ENCODE measurements at regions not wholly inside any gene's neighbourhood (a gene's known extent, or its start where the extent isn't known, plus 50 kb on each side); places are given as distances from the start of the nearest gene placed in this dataset.
"Not testable (repeated sequence)": the region's sequence is repeated elsewhere in the genome, so short reads cannot be mapped to it uniquely, and the experiment has no call there.

DNA sequence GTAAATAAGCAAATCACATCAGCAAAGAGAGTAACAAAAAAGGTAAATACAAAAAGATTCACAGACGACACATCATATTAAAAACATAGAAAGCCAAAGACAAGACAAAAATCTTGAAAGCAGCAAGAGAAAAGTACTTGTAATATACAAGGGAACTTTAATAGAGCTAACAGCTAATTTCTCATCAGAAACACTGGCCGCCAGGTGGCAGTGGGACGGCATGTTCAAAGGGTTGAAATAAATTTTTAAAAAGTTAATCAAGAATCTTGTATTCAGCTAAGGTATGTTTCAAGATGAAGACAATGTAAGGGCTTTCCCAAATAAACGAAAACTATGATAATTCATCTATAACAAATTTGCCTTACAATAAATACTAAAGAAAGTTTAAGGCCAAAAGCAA lies 358.1 kb downstream of the LRRIQ3 start:
- peak; percentile 19 for DNase-seq

GRCh38 chr1:73832276-73833181 lies 365.4 kb downstream of the LRRIQ3 start:
- no peak for DNase-seq

DNA sequence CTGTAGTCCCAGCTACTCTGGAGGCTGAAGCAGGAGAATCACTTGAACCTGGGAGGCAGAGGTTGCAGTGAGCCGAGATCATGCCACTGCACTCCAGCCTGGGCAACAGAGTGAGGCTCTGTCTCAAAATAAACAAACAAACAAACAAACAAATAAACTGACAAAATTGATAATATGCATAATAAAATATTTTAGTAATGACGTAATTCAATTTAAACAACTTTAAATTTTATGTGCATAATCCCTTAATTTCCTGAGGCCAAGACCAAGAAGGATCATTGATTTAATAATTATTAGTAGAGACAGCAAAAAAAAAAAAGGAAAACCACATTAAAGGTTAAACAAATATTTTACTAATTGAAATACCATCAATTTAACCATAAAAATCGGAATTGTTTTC lies 370.7 kb downstream of the LRRIQ3 start:
- DNase-seq, result not testable (repeated sequence)

DNA sequence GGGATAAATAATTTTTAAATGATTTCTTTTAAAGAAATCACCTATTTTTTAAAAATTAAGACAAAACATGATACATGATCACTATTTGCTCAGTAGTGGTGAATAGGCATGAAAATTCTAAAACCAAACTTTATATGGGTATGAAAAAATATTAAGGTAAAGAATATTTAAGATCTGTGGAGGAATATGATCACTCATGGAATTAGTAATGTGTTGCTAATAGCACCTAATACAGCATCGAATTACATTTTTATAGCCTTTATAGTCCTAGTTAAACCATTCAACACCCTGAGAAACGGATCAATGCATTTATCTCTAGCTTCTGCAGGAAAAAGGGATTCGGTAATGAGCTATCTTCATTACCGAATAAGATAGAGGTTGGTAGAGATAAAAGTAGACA lies 373.9 kb downstream of the LRRIQ3 start:
- no peak for DNase-seq

DNA sequence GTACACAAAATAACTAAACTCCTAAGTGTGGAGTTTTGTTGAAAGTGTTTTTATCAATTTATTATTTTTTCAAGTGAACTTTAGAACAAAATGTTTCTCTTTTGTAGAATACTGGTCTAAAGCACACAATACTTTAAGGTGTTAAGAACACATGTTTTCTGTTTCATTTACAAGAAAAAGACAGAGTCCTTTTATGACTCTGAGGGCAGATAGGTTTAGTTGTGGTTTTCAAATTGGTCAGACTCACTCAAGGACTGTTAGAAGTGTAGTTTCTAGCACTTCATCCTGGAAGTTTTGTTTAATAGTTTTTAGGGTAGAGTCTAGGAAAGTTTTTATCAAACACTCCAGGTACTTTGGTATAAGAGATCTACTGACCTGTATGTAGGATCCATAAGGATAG lies 376.5 kb downstream of the LRRIQ3 start:
- no peak for DNase-seq

- DNase-seq, result no peak
These were observed 377.1 kb downstream of the LRRIQ3 start for GRCh38 chr1:73820843-73821242.

DNA sequence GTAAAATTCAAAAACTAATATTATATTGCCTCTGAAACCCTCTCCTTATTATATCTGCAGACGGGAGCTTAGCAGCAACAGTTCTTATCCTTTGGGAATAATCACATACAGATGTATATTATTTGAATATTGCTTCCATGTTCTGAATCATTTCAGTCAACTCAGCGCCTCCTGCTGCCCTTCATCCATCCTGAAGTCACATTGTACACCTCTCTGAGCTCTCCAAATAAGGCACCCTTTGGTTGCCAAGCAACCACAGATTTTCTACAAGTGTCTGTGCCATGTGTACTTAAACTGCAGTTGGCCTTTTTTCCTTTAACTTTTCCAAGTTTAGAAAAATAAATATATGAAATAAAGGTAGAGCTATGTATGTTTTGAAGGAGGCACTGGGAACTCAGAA lies 384.3 kb downstream of the LRRIQ3 start:
- no peak for DNase-seq

GRCh38 chr1:73813236-73813635 lies 384.7 kb downstream of the LRRIQ3 start:
- no peak for DNase-seq

DNA sequence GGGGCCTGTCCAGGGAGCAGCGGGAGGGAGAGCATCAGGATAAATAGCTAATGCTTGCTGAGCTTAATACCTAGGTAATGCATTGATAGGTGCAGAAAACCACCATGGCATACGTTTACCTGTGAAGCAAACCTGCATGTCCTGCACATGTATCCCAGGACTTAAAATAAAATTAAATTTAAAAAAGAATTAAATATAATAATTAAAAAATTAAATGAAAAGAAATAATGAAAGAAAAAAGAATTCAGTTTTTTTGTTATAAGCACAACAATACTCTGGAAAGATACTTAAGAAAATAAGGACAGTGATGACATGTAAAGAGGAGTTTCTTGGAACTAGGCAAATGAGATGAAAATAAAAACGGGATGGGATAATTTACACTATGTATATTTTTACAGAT lies 386.2 kb downstream of the LRRIQ3 start:
- no peak for DNase-seq

DNA sequence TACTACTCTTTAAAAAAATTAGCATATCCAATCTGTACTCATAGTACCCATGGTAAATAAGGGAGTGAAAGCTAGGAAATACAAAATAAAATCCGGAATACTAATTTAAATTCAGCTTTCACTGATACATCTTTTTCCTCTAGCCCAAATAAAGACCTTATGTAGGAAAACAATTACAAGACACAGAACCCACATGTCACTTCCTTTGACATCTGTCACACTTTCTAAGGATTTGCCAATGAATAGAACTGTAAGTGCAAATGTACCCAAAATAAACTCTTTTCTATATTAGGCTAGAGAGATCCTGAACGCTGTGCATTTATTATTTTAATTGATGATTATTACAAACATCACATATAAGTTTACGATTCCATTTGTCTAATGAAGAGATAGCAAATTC lies 393.0 kb downstream of the LRRIQ3 start:
- no peak for DNase-seq

DNA sequence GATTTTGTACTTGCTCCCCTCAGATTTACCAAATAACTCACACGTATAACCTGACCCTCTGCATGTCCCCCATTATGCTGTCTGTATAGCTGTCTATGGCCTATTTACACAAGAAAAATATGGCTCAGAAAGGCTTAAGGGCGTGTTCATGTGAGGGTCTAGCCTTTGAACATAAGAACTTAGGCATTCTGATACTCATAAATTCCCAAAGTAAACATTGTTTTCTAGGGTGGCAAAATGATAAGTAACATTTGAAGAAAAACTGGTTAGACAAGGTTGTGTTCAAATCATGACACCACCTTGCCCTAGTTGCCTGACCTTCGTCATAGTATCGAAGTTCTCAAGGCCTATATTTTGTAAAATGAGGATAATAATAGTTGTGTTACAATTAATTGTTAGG lies 394.6 kb downstream of the LRRIQ3 start:
- no peak for DNase-seq

- DNase-seq, result no peak
These were observed 396.0 kb downstream of the LRRIQ3 start for GRCh38 chr1:73801912-73802429.

GRCh38 chr1:73800376-73800775 lies 397.6 kb downstream of the LRRIQ3 start:
- no peak for DNase-seq

GRCh38 chr1:73789965-73790364 lies 408.0 kb downstream of the LRRIQ3 start:
- no peak for DNase-seq

- DNase-seq, result no peak
These were observed 413.9 kb downstream of the LRRIQ3 start for GRCh38 chr1:73784026-73784425.

DNA sequence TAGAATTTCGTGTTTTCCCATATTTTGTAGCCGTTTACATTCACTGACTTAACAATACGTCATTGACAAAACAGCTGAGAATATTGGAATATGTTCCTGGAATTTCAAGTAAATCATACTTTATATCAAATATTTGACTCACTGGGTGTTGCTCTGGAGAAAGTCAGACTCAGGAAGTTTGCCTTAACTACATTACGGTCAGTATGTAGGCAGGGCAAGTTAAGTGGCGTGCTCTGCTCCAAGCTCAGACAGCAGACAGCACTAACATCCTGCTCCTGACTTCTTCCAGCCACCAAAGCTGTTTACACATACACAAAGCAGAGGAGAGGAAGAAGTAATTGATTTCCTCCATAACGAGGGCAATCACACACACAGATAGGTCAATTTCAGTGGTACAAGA lies 414.6 kb downstream of the LRRIQ3 start:
- DNase-seq, result no peak

DNA sequence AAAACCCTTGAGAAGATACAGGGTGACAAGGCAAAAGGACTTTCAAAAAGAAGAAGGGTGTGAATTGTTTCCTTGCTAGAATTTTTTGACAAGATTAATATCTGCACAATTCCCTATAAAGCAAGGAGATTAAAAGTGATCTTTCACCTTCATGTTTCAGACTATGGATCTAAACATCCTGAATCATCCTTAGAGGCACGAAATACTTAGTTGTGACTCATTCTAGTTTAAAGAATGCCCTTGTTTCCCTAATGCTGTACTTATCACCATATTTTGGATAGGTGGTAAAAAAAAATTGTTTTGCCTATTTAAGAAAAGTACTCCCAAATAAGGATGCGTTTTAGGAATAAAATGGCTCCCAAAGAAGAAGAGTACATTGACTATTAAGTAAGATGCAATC lies 415.1 kb downstream of the LRRIQ3 start:
- DNase-seq, result no peak

DNA sequence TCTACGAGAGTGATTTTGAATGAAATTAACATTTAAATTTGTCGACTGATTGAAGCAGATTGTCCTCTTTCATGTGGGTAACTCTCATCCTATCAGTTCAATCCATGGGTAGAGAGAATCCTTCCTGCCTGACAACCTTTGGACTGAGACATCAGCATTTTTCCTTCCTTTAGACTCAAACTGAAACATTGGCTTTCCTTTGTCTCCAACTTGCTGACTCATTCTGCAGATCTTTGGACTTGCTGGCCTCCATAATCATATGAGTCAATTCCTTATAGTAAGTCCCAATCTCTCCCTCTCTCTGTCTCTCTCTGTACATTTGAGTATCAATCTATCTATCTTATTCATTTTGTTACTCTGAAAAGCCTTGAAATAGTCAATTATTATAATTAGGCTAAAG lies 416.7 kb downstream of the LRRIQ3 start:
- no peak for DNase-seq

- no peak for DNase-seq
These were observed 419.5 kb downstream of the LRRIQ3 start for GRCh38 chr1:73778471-73778870.

- DNase-seq, result no peak
These were observed 422.1 kb downstream of the LRRIQ3 start for GRCh38 chr1:73775896-73776295.

GRCh38 chr1:73772941-73773340 lies 425.0 kb downstream of the LRRIQ3 start:
- no peak for DNase-seq

- no peak for DNase-seq
These were observed 426.6 kb downstream of the LRRIQ3 start for GRCh38 chr1:73771396-73771795.

DNA sequence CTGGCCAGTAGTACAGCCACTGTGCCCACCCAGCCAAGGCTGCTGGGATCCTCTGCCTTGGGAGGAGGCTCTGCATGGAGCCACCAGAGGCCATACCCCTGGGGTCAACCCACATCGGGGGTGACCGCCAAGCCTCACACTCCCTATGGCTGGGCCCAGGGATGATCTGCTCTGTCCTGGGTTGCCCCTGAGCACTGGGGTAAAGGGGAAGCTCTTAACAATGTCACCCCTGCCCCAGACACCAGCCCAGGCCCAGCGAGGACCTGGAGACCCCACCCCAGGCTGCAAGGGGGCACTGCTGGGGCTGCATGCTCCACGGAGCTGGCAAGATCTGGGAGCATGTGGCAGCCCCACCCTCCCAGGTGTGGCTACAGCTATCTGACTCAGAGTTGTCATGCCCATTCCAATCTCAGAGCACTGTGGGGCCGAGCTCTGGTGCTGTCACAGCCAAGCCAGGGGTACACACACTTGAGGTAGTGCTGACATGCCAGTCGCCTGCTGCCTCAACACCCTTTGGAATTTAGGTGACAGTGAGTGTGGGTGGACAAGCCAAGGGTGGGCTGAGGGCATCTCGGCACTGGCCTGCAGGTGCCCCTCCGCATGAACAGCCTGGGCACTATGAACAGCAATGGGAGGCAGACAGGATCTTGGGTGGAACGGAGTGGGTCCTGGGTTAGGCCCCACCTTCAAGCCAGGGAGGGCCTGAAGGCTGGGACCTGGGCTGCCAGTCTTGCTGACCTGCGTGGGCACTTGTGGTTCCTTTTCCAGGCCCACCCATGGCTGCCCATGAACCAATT lies 427.7 kb downstream of the LRRIQ3 start:
- DNase-seq, result no peak

GRCh38 chr1:73766786-73767348 lies 431.1 kb downstream of the LRRIQ3 start:
- DNase-seq, result no peak
